HepG2 (cell line): ENCODE measurements at regions not wholly inside any gene's neighbourhood (a gene's known extent, or its start where the extent isn't known, plus 50 kb on each side); places are given as distances from the start of the nearest gene placed in this dataset.
A peak's percentile ranks its signal among the peaks of the same experiment; 100 is the strongest.

ENCODE experiments used
- ARID2 ChIP-seq: sonication (generic); formaldehyde crosslinking; IDR thresholded peaks from 2 replicates; pipeline ENCODE4 v1.8.1; 2022; ENCODE audit warnings: mild to moderate bottlenecking, missing genetic modification reagents, borderline replicate concordance
- CREM ChIP-seq, 2 experiments: sonication (generic) in 1 of 2; formaldehyde crosslinking in 1 of 2; IDR thresholded peaks; 2 replicates each; pipeline versions ENCODE4 v1.4.0 to v1.6.1; 2016 to 2020; ENCODE audit warnings: antibody characterized with exemption in 1 of 2, mild to moderate bottlenecking in 1 of 2, missing genetic modification reagents in 1 of 2
- HMGA1 ChIP-seq: sonication (generic); formaldehyde crosslinking; conservative IDR thresholded peaks from 2 replicates; pipeline ENCODE4 v1.4.0; 2020; ENCODE audit warnings: missing genetic modification reagents
- KAT8 ChIP-seq: IDR thresholded peaks from 2 replicates; pipeline ENCODE4 v1.6.1; 2016; ENCODE audit warnings: missing genetic modification reagents, missing compliant biosample characterization
- MXD4 ChIP-seq: IDR thresholded peaks from 2 replicates; pipeline ENCODE4 v1.6.1; 2016; ENCODE audit warnings: mild to moderate bottlenecking, missing biosample characterization, missing genetic modification reagents
- NONO ChIP-seq, 2 experiments: fragments of 450-650 bp in 1 of 2; sonication (generic) in 1 of 2; formaldehyde crosslinking in 1 of 2; IDR thresholded peaks in 1 of 2; conservative IDR thresholded peaks in 1 of 2; 2 replicates each; pipeline versions ENCODE4 v1.6.1 to v1.8.0; 2017 to 2022; ENCODE audit warnings: mild to moderate bottlenecking in 1 of 2, missing genetic modification reagents in 1 of 2, moderate library complexity in 1 of 2
- NR2F1 ChIP-seq, 2 experiments: fragments of 450-650 bp in 1 of 2; formaldehyde crosslinking in 1 of 2; IDR thresholded peaks; 2 replicates each; pipeline versions ENCODE4 v1.5.0 to v1.6.1; 2016 to 2020; ENCODE audit warnings: mild to moderate bottlenecking in 1 of 2, missing compliant biosample characterization in 1 of 2, missing genetic modification reagents in 1 of 2, moderate library complexity in 1 of 2
- NRL ChIP-seq: sonication (generic); formaldehyde crosslinking; IDR thresholded peaks from 2 replicates; pipeline ENCODE4 v1.5.0; 2020; ENCODE audit warnings: missing genetic modification reagents, mild to moderate bottlenecking, moderate library complexity, borderline replicate concordance
- PAWR ChIP-seq: sonication (generic); formaldehyde crosslinking; IDR thresholded peaks from 2 replicates; pipeline ENCODE4 v1.4.0; 2020; ENCODE audit warnings: missing genetic modification reagents, mild to moderate bottlenecking, borderline replicate concordance
- PRPF4 ChIP-seq: fragments of 200-400 bp; formaldehyde crosslinking; IDR thresholded peaks from 2 replicates; pipeline ENCODE4 v1.6.1; 2016; ENCODE audit warnings: low read length, low read depth; ENCODE audit not compliant: poor library complexity, severe bottlenecking
- RCOR2 ChIP-seq: IDR thresholded peaks from 2 replicates; pipeline ENCODE4 v1.6.1; 2016; ENCODE audit warnings: missing biosample characterization, missing genetic modification reagents
- TBX3 ChIP-seq: fragments of 450-650 bp; IDR thresholded peaks from 2 replicates; pipeline ENCODE4 v1.6.1; 2017; ENCODE audit warnings: antibody characterized with exemption, mild to moderate bottlenecking, inconsistent platforms, borderline replicate concordance
- YEATS4 ChIP-seq: sonication (generic); formaldehyde crosslinking; IDR thresholded peaks from 2 replicates; pipeline ENCODE4 v1.4.0; 2020; ENCODE audit warnings: missing genetic modification reagents, borderline replicate concordance
- ZNF281 ChIP-seq: sonication (generic); formaldehyde crosslinking; IDR thresholded peaks from 2 replicates; pipeline ENCODE4 v1.4.0; 2020; ENCODE audit warnings: missing genetic modification reagents, borderline replicate concordance
- ZNF333 ChIP-seq: sonication (generic); formaldehyde crosslinking; IDR thresholded peaks from 2 replicates; pipeline ENCODE4 v1.4.0; 2020; ENCODE audit warnings: mild to moderate bottlenecking, missing genetic modification reagents, borderline replicate concordance
- ZNF496 ChIP-seq: sonication (generic); formaldehyde crosslinking; IDR thresholded peaks from 2 replicates; pipeline ENCODE4 v1.8.1; 2023; ENCODE audit warnings: mild to moderate bottlenecking, moderate library complexity, missing genetic modification reagents; ENCODE audit not compliant: insufficient replicate concordance
- ZSCAN20 ChIP-seq: sonication (generic); formaldehyde crosslinking; IDR thresholded peaks from 2 replicates; pipeline ENCODE4 v1.4.0; 2020; ENCODE audit warnings: missing genetic modification reagents, mild to moderate bottlenecking, borderline replicate concordance
- TF ChIP-seq, protein P1 (sequence below): sonication (generic); formaldehyde crosslinking; IDR thresholded peaks from 2 replicates; pipeline ENCODE4 v1.4.0; 2020; ENCODE audit warnings: missing genetic modification reagents, mild to moderate bottlenecking, borderline replicate concordance
- TF ChIP-seq, protein P2 (sequence below): sonication (generic); formaldehyde crosslinking; IDR thresholded peaks from 2 replicates; pipeline ENCODE4 v1.5.1; 2020; ENCODE audit warnings: mild to moderate bottlenecking, missing genetic modification reagents, moderate library complexity

DNA sequence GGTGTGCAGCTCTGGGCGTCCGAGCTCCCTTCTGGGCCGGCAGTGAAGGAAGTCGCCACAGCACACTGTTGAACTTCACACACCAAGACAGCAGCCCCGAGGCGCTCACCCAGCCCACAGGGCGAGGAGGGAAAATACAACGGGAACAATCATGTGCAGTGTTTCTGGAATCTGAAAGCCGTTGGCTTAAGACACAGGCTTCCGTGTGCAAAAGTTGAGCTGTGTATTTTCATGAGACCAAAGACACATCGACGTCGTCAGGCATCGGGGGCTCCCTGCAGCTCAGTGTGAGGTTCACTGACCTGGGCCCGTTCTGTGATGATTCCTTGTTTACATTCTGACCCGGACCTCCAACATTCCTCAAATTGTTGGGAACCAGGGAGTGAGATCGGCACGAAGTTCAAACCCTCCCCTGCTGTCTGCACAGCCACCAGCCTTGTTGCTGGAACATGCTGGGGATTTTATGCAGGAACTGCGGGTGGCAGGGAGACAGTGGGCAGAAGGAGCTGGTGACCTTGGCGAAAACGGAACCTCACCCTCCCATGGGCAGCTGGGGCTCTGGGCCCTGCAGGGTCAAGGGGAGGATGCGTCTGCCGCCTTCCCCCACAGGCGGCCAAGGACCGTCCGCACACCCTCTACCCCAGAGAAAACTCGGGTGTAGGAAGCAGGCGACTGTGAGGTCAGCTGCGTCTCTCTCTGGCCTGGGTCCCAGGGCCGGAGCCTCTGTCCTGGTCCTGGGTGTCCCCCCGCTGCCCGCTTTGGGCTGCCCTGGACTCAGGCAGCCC lies 72.2 kb downstream of the METRNL start (continued):
- TF ChIP-seq KAT8 (CRISPR knock-in tag) (peak; percentile 79), NR2F1 (CRISPR knock-in tag; IDR thresholded peaks at IDR 0.05) (peak in 1 of 2 experiments; percentile 71; a peak in 1 of 4 replicates), PRPF4 (no peak), ARID2 (CRISPR knock-in tag) (0 out of 2 replicates have a peak, but pooled peaks have one; percentile 81), MXD4 (CRISPR knock-in tag) (peak; percentile 83), ZNF281 (CRISPR knock-in tag) (peak; percentile 80; the same call in 1 of the 2 replicates), ZNF496 (CRISPR knock-in tag) (no peak), HMGA1 (CRISPR knock-in tag) (no peak), CREM (IDR thresholded peaks at IDR 0.05) (peak; percentile 79), CREM (CRISPR knock-in tag; IDR thresholded peaks at IDR 0.05) (no peak), YEATS4 (peak; percentile 72; the same call in 1 of the 2 replicates), RCOR2 (CRISPR knock-in tag) (0 out of 2 replicates have a peak, but pooled peaks have one; percentile 24), ZSCAN20 (CRISPR knock-in tag) (0 out of 2 replicates have a peak, but pooled peaks have one; percentile 69), NRL (CRISPR knock-in tag) (peak; percentile 85; the same call in 1 of the 2 replicates), TBX3 (peak; percentile 76; the same call in 1 of the 2 replicates), PAWR (CRISPR knock-in tag) (no peak), NONO (IDR thresholded peaks at IDR 0.05) (no peak), NONO (CRISPR knock-in tag; conservative IDR thresholded peaks at IDR 0.05) (peak; percentile 98), ZNF333 (CRISPR knock-in tag) (peak; percentile 97)
- TF ChIP-seq, protein P1, sequence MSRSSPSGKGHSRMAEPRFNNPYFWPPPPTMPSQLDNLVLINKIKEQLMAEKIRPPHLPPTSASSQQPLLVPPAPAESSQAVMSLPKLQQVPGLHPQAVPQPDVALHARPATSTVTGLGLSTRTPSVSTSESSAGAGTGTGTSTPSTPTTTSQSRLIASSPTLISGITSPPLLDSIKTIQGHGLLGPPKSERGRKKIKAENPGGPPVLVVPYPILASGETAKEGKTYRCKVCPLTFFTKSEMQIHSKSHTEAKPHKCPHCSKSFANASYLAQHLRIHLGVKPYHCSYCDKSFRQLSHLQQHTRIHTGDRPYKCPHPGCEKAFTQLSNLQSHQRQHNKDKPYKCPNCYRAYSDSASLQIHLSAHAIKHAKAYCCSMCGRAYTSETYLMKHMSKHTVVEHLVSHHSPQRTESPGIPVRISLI (CRISPR knock-in tag): peak; percentile 46; the same call in 1 of the 2 replicates
- TF ChIP-seq, protein P2, sequence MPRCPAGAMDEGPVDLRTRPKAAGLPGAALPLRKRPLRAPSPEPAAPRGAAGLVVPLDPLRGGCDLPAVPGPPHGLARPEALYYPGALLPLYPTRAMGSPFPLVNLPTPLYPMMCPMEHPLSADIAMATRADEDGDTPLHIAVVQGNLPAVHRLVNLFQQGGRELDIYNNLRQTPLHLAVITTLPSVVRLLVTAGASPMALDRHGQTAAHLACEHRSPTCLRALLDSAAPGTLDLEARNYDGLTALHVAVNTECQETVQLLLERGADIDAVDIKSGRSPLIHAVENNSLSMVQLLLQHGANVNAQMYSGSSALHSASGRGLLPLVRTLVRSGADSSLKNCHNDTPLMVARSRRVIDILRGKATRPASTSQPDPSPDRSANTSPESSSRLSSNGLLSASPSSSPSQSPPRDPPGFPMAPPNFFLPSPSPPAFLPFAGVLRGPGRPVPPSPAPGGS (CRISPR knock-in tag): peak; percentile 63; the same call in 1 of the 2 replicates
